ENCODE measurements at regions not wholly inside any gene's neighbourhood (a gene's known extent, or its start where the extent isn't known, plus 50 kb on each side); places are given as distances from the start of the nearest gene placed in this dataset.

GRCh38 chr12:111173391-111173790, 195.5 kb downstream of the PHETA1 start:
- no peak for DNase-seq

GRCh38 chr12:111172786-111173185, 196.1 kb downstream of the PHETA1 start:
- DNase-seq = no peak

- no peak for DNase-seq
Observed at GRCh38 chr12:111171832-111172231, 197.1 kb downstream of the PHETA1 start.

- DNase-seq = no peak
Observed at GRCh38 chr12:111171345-111171744, 197.6 kb downstream of the PHETA1 start.

GRCh38 chr12:111170543-111170942, 198.4 kb downstream of the PHETA1 start:
- DNase-seq = no peak

- DNase-seq = no peak
Observed at GRCh38 chr12:111169456-111169855, 199.4 kb downstream of the PHETA1 start.

GRCh38 chr12:111169032-111169431, 199.9 kb downstream of the PHETA1 start:
- DNase-seq = no peak

GRCh38 chr12:111168009-111168900, 200.6 kb downstream of the PHETA1 start:
- no peak for DNase-seq

GRCh38 chr12:111166779-111167540, 201.9 kb downstream of the PHETA1 start:
- no peak for DNase-seq

- DNase-seq = no peak
Observed at GRCh38 chr12:111164833-111165525, 203.9 kb downstream of the PHETA1 start.

- DNase-seq = no peak
Observed at GRCh38 chr12:111163422-111163821, 205.5 kb downstream of the PHETA1 start.

GRCh38 chr12:111161898-111162297, 207.0 kb downstream of the PHETA1 start:
- DNase-seq = no peak

- no peak for DNase-seq
Observed at GRCh38 chr12:111160350-111161241, 208.3 kb downstream of the PHETA1 start.

- DNase-seq = no peak
Observed at GRCh38 chr12:111158992-111159391, 209.9 kb downstream of the PHETA1 start.

- DNase-seq = no peak
Observed at GRCh38 chr12:111157486-111157885, 211.4 kb downstream of the PHETA1 start.

- no peak for DNase-seq
Observed at GRCh38 chr12:111156304-111156703, 212.6 kb downstream of the PHETA1 start.

- DNase-seq = no peak
Observed at GRCh38 chr12:111155521-111155920, 213.4 kb downstream of the PHETA1 start.

- no peak for DNase-seq
Observed at GRCh38 chr12:111155020-111155419, 213.9 kb downstream of the PHETA1 start.

GRCh38 chr12:111154147-111154834, 214.6 kb downstream of the PHETA1 start:
- DNase-seq = no peak

GRCh38 chr12:111152561-111152960, 216.3 kb downstream of the PHETA1 start:
- DNase-seq = no peak
